ENCODE measurements at regions not wholly inside any gene's neighbourhood (a gene's known extent, or its start where the extent isn't known, plus 50 kb on each side); places are given as distances from the start of the nearest gene placed in this dataset.

- Mint-ChIP-seq H3K4me3 (no peak overlapping the region), H3K4me1 (ENCODE audit: low read depth) (no peaks in the 10 kb centered on the region), H3K27ac (no peak overlapping the region), H3K27me3 (no peaks in the 10 kb centered on the region), H3K9me3 (peaks cover 2% of the 10 kb centered on the region), H3K36me3 (ENCODE audit: low read depth) (no peaks in the 10 kb centered on the region)
- CTCF ChIA-PET, result no interaction called here
- POLR2A ChIA-PET, result no interaction called here
- no peak for DNase-seq
- no peak for TF ChIP-seq CTCF (IDR thresholded peaks at IDR 0.05)
- intact Hi-C loops (cut with micrococcal nuclease), result no loop called here
- no peak for ATAC-seq
Observed at GRCh38 chr3:162218479-162218878, 721.9 kb downstream of the OTOL1 start.

DNA sequence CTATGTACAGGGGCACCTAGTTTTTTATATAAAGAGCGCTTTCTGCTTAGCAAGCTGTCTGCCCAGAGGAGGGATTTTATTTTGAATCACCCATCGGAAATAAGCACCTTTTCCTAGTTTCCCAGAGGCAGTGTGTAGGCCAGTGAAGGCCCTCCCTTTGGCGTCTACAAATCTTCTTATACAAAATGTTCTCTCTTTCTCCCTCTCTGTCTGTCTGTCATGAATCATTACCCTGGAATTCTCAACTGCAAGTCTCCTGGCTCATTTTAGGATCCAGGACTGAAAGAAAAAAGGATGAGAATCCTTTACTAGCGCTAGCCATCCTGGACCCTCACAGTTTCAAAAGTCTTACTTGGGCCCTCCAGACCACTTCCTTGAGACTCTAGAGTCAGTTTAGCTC lies 728.1 kb downstream of the OTOL1 start:
- DNase-seq (no peak), ATAC-seq (no peak)
- intact Hi-C loops (cut with micrococcal nuclease), result no loop called here
- Mint-ChIP-seq H3K4me1 (ENCODE audit: low read depth) (no peaks in the 10 kb centered on the region), H3K4me3 (no peak overlapping the region), H3K9me3 (peaks cover 2% of the 10 kb centered on the region), H3K36me3 (ENCODE audit: low read depth) (no peaks in the 10 kb centered on the region), H3K27ac (no peak overlapping the region), H3K27me3 (no peaks in the 10 kb centered on the region)
- TF ChIP-seq CTCF (IDR thresholded peaks at IDR 0.05), result no peak
- POLR2A ChIA-PET, result no interaction called here
- CTCF ChIA-PET, result no interaction called here

- H3K9me3 Mint-ChIP-seq, result no peaks in the 10 kb centered on the region
- no peaks in the 10 kb centered on the region for H3K27me3 Mint-ChIP-seq
- no peaks in the 10 kb centered on the region for H3K4me1 Mint-ChIP-seq (ENCODE audit: low read depth)
- TF ChIP-seq CTCF (IDR thresholded peaks at IDR 0.05), result no peak
- no peak for ATAC-seq
- no peak overlapping the region for H3K27ac Mint-ChIP-seq
- intact Hi-C loops (cut with micrococcal nuclease), result no loop called here
- ChIA-PET CTCF (no interaction called here), POLR2A (no interaction called here)
- no peaks in the 10 kb centered on the region for H3K36me3 Mint-ChIP-seq (ENCODE audit: low read depth)
- DNase-seq, result no peak
- no peak overlapping the region for H3K4me3 Mint-ChIP-seq
Observed at GRCh38 chr3:162236949-162237348, 740.3 kb downstream of the OTOL1 start.

DNA sequence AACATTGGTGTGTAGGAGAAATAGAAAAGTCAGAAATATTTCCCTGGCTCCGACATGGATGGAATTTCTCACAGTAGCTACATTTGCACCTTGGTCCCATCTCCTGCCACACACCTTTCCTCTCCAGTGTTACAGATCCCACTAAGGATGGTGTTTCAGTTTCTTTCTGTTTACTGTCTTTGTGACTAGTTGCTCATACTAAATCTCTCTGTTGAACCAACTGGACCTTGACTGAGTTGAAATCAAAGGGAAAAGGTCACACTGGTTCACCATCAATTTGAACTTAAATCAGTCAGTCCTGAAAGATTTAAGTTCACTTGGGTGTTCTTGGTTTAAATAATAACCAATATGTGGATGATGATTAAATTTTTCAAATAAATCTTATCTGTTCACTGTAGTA lies 754.2 kb downstream of the OTOL1 start:
- Mint-ChIP-seq H3K4me1 (ENCODE audit: low read depth) (no peaks in the 10 kb centered on the region), H3K27me3 (no peaks in the 10 kb centered on the region), H3K36me3 (ENCODE audit: low read depth) (no peaks in the 10 kb centered on the region), H3K4me3 (no peak overlapping the region), H3K9me3 (peaks cover 3% of the 10 kb centered on the region), H3K27ac (no peak overlapping the region)
- intact Hi-C loops (cut with micrococcal nuclease), result no loop called here
- POLR2A ChIA-PET, result no interaction called here
- ATAC-seq (no peak), DNase-seq (no peak)
- TF ChIP-seq CTCF (IDR thresholded peaks at IDR 0.05), result no peak
- CTCF ChIA-PET, result no interaction called here

- H3K4me3 Mint-ChIP-seq, result no peak overlapping the region
- POLR2A ChIA-PET, result no interaction called here
Observed at GRCh38 chr3:162262129-162262528, 765.5 kb downstream of the OTOL1 start.

More at GRCh38 chr3:162262129-162262528, 765.5 kb downstream of the OTOL1 start:
- CTCF ChIA-PET, result no interaction called here
- Mint-ChIP-seq H3K9me3 (peaks cover 4% of the 10 kb centered on the region), H3K4me1 (ENCODE audit: low read depth) (no peaks in the 10 kb centered on the region), H3K27me3 (no peaks in the 10 kb centered on the region), H3K27ac (no peak overlapping the region), H3K36me3 (ENCODE audit: low read depth) (no peaks in the 10 kb centered on the region)
- TF ChIP-seq CTCF (IDR thresholded peaks at IDR 0.05), result no peak
- DNase-seq, result no peak
- no peak for ATAC-seq
- intact Hi-C loops (cut with micrococcal nuclease), result no loop called here
